Adrenal gland (tissue), 9 donors: ENCODE measurements at regions not wholly inside any gene's neighbourhood (a gene's known extent, or its start where the extent isn't known, plus 50 kb on each side); places are given as distances from the start of the nearest gene placed in this dataset.

Experiments used
- DNase-seq, 7 donors: peaks; one replicate each; pipeline ENCODE4 v3.0.0-alpha.2; 2019 to 2020
- H3K27ac ChIP-seq, 5 donors: fragments of 200-600 bp; sonication (generic) in 4 of 5; 1 replicate in 3 of 5; 2 replicates in 2 of 5; pipeline versions ENCODE4 v1.5.1 to v1.8.0; 2016 to 2020; ENCODE audit warnings: mild to moderate bottlenecking in 1 of 5
- H3K27me3 ChIP-seq: fragments of 200-600 bp; 2 replicates; pipeline ENCODE4 v1.8.0; 2021
- H3K36me3 ChIP-seq, 2 donors: fragments of 200-600 bp; replicated peaks in 1 of 2; 1 replicate in 1 of 2; 2 replicates in 1 of 2; pipeline versions ENCODE4 v1.5.1 to v1.8.0; 2018 to 2022
- H3K4me1 ChIP-seq, 2 donors: fragments of 200-600 bp; replicated peaks in 1 of 2; 1 replicate in 1 of 2; 2 replicates in 1 of 2; pipeline versions ENCODE4 v1.5.1 to v1.8.0; 2018 to 2021
- H3K4me3 ChIP-seq, 4 donors: fragments of 200-600 bp; sonication (generic) in 3 of 4; one replicate each; pipeline ENCODE4 v1.5.1; 2016 to 2018
- H3K9me3 ChIP-seq, 3 donors: fragments of 200-600 bp; sonication (generic) in 1 of 3; replicated peaks in 1 of 3; 1 replicate in 2 of 3; 2 replicates in 1 of 3; pipeline versions ENCODE4 v1.5.1 to v1.8.0; 2016 to 2021
- POLR2A ChIP-seq, 2 donors: fragments of 450-650 bp; IDR thresholded peaks; one replicate each; pipeline ENCODE4 v1.6.1; 2017; ENCODE audit warnings: antibody characterized with exemption in 2 of 2, mild to moderate bottlenecking in 2 of 2, moderate library complexity in 1 of 2
- WGBS, 4 donors: extraction: QIAGEN DNeasy Blood & Tissue Kit in 2 of 4; methylation state at CpG; one replicate each; pipeline versions ENCODE4 v1.1.5 to v1.1.7; 2013 to 2017; 5-methylcytosine and 5-hydroxymethylcytosine counted together
- intact Hi-C, 2 donors: fragments of 100-400 bp; cut with DNase I; formaldehyde crosslinking; loops; one replicate each; pipeline versions ENCODE4 v1.14.1 to v1.15.0; 2022 to 2023
- TF ChIP-seq, protein P1 (sequence below), 6 experiments: fragments of 450-650 bp in 4 of 6; fragments of 200-600 bp in 2 of 6; sonication (generic) in 1 of 6; IDR thresholded peaks; 1 replicate in 5 of 6; 2 replicates in 1 of 6; pipeline versions ENCODE4 v1.5.1 to v1.8.0; 2016 to 2021; ENCODE audit warnings: antibody characterized with exemption in 6 of 6, mild to moderate bottlenecking in 2 of 6, moderate library complexity in 1 of 6
- donor health status: healthy with polysubstance abuse.
- donor health status: Bipolar disorder and iron deficiency.
- donor health status: DM: yes; HTN: yes; CAD: no.
- donor health status: DM: no; HTN: no; CAD: no.
- donor health status: DM: no; HTN: no; CAD: no.

- Histone ChIP-seq H3K36me3 (no peaks in the 10 kb centered on the region), H3K9me3 (no peaks in the 10 kb centered on the region), H3K4me3 (no peak overlapping the region), H3K4me1 (no peaks in the 10 kb centered on the region), H3K27ac (no peak overlapping the region), H3K27me3 (no peaks in the 10 kb centered on the region)
- no peak for DNase-seq
- no peak for TF ChIP-seq POLR2A (IDR thresholded peaks at IDR 0.05)
- TF ChIP-seq, protein P1, sequence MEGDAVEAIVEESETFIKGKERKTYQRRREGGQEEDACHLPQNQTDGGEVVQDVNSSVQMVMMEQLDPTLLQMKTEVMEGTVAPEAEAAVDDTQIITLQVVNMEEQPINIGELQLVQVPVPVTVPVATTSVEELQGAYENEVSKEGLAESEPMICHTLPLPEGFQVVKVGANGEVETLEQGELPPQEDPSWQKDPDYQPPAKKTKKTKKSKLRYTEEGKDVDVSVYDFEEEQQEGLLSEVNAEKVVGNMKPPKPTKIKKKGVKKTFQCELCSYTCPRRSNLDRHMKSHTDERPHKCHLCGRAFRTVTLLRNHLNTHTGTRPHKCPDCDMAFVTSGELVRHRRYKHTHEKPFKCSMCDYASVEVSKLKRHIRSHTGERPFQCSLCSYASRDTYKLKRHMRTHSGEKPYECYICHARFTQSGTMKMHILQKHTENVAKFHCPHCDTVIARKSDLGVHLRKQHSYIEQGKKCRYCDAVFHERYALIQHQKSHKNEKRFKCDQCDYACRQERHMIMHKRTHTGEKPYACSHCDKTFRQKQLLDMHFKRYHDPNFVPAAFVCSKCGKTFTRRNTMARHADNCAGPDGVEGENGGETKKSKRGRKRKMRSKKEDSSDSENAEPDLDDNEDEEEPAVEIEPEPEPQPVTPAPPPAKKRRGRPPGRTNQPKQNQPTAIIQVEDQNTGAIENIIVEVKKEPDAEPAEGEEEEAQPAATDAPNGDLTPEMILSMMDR (IDR thresholded peaks at IDR 0.05), result no peak
- intact Hi-C loops, result no loop called here
- WGBS, 4 donors, result 89 to 91% (median 89%) methylated on average over 30 to 32 of the region's 32 CpGs
Measured at GRCh38 chr2:129710670-129711495, 268.6 kb upstream of the RAB6C start.

DNA sequence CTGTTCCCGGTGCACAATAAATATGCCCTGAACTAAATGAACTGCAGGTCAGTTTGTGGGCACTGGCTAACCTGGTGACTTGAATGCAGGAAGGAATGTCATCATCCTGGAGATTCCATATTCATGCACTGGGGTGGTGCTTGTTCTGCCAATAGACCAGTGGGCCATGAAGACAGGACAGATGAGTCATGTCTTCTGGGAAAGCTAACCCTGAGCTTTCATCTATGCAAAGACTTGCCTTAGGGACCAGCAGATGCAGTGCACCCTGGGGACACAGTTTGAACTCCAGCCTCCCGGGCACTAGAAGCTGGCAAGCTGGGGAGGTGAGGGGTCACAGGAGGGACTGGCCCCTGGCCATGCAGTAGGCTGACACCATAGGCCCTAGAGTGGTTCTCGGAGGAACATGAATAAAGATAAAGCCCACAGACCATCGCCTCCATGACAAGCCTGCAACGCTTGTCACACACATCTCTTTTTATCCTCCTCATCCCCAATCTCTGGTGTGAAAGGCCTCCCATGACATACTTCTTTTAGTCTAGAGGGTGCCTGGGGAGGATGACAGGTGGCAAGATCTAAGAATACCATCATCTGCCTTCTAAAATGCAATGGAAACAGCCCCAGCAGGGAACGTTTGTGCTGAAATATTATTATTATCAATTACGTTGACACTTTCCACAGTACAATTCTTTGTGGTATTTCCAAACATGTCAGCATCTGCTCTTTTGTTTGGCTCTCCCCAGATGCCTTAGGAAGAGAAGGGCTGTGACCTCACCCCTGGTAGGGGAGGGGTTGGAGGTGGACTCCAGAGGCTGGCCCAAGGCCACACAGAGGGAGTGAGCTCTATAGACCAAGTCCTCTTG is 267.4 kb upstream of the RAB6C start:
- Histone ChIP-seq H3K4me1 (no peaks in the 10 kb centered on the region), H3K9me3 (no peaks in the 10 kb centered on the region), H3K27ac (no peak overlapping the region), H3K27me3 (no peaks in the 10 kb centered on the region), H3K4me3 (no peak overlapping the region), H3K36me3 (no peaks in the 10 kb centered on the region)
- TF ChIP-seq POLR2A (IDR thresholded peaks at IDR 0.05), result no peak
- TF ChIP-seq, protein P1 (IDR thresholded peaks at IDR 0.05), result no peak
- WGBS, 4 donors, result 70 to 75% (median 73%) methylated on average over 7 of the region's 7 CpGs
- intact Hi-C loops, result no loop called here
- no peak for DNase-seq

GRCh38 chr2:129712676-129712985 is 266.8 kb upstream of the RAB6C start:
- Histone ChIP-seq H3K4me1 (no peaks in the 10 kb centered on the region), H3K27me3 (no peaks in the 10 kb centered on the region), H3K9me3 (no peaks in the 10 kb centered on the region), H3K4me3 (no peak overlapping the region), H3K36me3 (no peaks in the 10 kb centered on the region), H3K27ac (no peak overlapping the region)
- TF ChIP-seq, protein P1 (IDR thresholded peaks at IDR 0.05), result no peak
- TF ChIP-seq POLR2A (IDR thresholded peaks at IDR 0.05), result no peak
- 61 to 83% (median 79%) methylated on average over 4 to 7 of the region's 7 CpGs for WGBS, 4 donors
- DNase-seq, result no peak
- intact Hi-C loops, result no loop called here

- H3K27ac ChIP-seq, result no peak overlapping the region
- H3K27me3 ChIP-seq, result no peaks in the 10 kb centered on the region
- no peaks in the 10 kb centered on the region for H3K4me1 ChIP-seq
- intact Hi-C loops, result no loop called here
- no peak overlapping the region for H3K4me3 ChIP-seq
- H3K9me3 ChIP-seq, result no peaks in the 10 kb centered on the region
- DNase-seq, result no peak
- TF ChIP-seq, protein P1 (IDR thresholded peaks at IDR 0.05), result no peak
- no peak for TF ChIP-seq POLR2A (IDR thresholded peaks at IDR 0.05)
- 78 to 86% (median 82%) methylated on average over 9 of the region's 9 CpGs for WGBS, 4 donors
- no peaks in the 10 kb centered on the region for H3K36me3 ChIP-seq
Measured at GRCh38 chr2:129713337-129713736, 266.1 kb upstream of the RAB6C start.
